ENCODE measurements at regions not wholly inside any gene's neighbourhood (a gene's known extent, or its start where the extent isn't known, plus 50 kb on each side); places are given as distances from the start of the nearest gene placed in this dataset.

DNA sequence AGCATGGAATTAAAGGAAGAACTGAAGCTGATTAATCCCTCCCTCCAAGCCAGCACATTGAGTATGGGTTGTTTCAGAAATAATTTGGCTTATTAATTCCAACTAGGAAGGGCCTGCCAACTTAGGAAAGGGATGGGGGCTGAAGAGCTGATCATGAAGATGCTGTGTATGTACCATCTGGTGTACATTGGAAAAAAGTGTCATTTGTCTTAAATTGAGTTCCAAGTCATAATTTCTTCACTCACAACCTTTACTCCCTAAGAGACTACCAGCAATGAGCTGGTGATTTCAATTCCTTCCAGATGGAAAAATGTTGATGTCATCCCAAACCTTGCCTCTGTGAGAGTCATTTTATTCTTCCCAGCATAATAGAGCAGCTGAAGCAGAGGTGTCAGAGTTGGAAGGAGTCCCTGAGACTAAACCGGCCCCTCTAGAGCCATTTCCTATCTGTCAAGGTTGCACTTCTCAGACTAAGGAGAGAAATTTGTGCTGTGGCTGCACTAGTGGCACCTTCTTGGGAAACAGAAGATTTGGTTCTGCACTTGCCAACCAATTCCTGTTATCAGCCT lies 79.4 kb downstream of the GTPBP8 start:
- DNase-seq (ENCODE audit: extremely low spot score), result no peak
- ChIA-PET POLR2A (no interaction called here), CTCF (interaction anchor here (0.7 kb wide), 1 partner anchor 9 kb away, joined by 3 read pairs; no protein-coding TSS in a partner anchor)
- TF ChIP-seq ZNF384 (IDR thresholded peaks at IDR 0.05), result no peak
- TF ChIP-seq, protein P1, sequence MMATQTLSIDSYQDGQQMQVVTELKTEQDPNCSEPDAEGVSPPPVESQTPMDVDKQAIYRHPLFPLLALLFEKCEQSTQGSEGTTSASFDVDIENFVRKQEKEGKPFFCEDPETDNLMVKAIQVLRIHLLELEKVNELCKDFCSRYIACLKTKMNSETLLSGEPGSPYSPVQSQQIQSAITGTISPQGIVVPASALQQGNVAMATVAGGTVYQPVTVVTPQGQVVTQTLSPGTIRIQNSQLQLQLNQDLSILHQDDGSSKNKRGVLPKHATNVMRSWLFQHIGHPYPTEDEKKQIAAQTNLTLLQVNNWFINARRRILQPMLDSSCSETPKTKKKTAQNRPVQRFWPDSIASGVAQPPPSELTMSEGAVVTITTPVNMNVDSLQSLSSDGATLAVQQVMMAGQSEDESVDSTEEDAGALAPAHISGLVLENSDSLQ (IDR thresholded peaks at IDR 0.05), result no peak
- TF ChIP-seq L3MBTL2 (conservative IDR thresholded peaks at IDR 0.05), result no peak
- no peak for TF ChIP-seq FOXA1 (IDR thresholded peaks at IDR 0.05)
- no peak for TF ChIP-seq HDGF (IDR thresholded peaks at IDR 0.05; ENCODE audit: borderline replicate concordance)
- no peak for TF ChIP-seq FOXK2 (IDR thresholded peaks at IDR 0.05)
- no peak for TF ChIP-seq FOXM1 (IDR thresholded peaks at IDR 0.05; ENCODE audit: borderline replicate concordance)
- TF ChIP-seq ARNT (IDR thresholded peaks at IDR 0.05), result no peak
- TF ChIP-seq ELF4 (IDR thresholded peaks at IDR 0.05), result no peak
- no peak for TF ChIP-seq BHLHE40 (IDR thresholded peaks at IDR 0.05; ENCODE audit: borderline replicate concordance)
- no peak for TF ChIP-seq TARDBP (IDR thresholded peaks at IDR 0.05)

DNA sequence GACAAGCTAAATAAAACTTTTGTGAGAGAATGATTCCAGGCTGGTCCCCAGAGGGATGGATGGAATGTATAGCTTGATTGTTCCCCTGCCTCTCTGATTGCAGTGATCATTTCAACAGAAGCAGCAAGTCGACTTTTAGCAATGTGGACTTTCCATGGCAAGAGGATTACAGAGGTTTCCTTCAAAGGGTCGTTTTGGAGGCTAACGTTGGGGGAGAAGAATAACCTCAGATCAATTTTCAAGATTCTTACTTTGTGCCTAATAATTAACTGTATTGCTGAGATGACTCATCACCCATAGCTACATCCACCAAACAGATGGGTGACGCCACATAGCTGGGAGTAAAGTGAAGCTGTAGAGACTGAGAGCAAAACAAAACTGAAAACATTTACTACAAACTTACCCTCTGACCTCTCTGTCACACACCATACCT lies 79.9 kb downstream of the GTPBP8 start:
- no peak for DNase-seq (ENCODE audit: extremely low spot score)
- ChIA-PET POLR2A (no interaction called here), CTCF (interaction anchor here (0.7 kb wide), 1 partner anchor 9 kb away, joined by 3 read pairs; no protein-coding TSS in a partner anchor)
- TF ChIP-seq TARDBP (IDR thresholded peaks at IDR 0.05) (no peak), BHLHE40 (IDR thresholded peaks at IDR 0.05; ENCODE audit: borderline replicate concordance) (no peak), SP1 (IDR thresholded peaks at IDR 0.05) (no peak), NFRKB (IDR thresholded peaks at IDR 0.05) (no peak), ARNT (IDR thresholded peaks at IDR 0.05) (no peak), HDGF (IDR thresholded peaks at IDR 0.05; ENCODE audit: borderline replicate concordance) (no peak), FOXA1 (IDR thresholded peaks at IDR 0.05) (no peak), CTBP1 (IDR thresholded peaks at IDR 0.05; ENCODE audit: borderline replicate concordance) (no peak), ZNF384 (IDR thresholded peaks at IDR 0.05) (no peak), SUZ12 (IDR thresholded peaks at IDR 0.05) (no peak), ELF4 (IDR thresholded peaks at IDR 0.05) (no peak)

DNA sequence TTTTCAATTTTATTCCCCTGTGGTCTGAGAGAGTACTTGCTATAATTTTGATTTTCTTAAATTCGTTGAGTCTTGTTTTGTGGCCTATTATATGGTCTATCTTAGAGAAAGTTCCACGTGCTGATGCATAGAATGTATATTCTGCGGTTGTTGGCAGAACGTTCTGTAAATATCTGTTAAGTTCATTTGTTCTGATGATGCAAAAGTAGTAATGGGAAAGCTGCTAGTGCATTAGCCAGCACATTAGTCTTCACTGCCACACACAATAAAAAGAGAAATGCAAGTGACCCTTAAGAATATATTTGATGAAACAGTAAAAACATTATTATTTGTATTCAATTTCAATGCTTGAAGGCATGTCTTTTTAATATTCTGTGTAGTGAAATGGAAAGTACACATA lies 84.8 kb downstream of the GTPBP8 start:
- TF ChIP-seq SP1 (IDR thresholded peaks at IDR 0.05) (no peak), ZNF384 (IDR thresholded peaks at IDR 0.05) (no peak), LEF1 (IDR thresholded peaks at IDR 0.05; ENCODE audit: borderline replicate concordance) (no peak), BHLHE40 (IDR thresholded peaks at IDR 0.05; ENCODE audit: borderline replicate concordance) (no peak), CTBP1 (IDR thresholded peaks at IDR 0.05; ENCODE audit: borderline replicate concordance) (no peak), ARNT (IDR thresholded peaks at IDR 0.05) (no peak), FOXK2 (IDR thresholded peaks at IDR 0.05) (no peak), HDGF (IDR thresholded peaks at IDR 0.05; ENCODE audit: borderline replicate concordance) (no peak), FOXA1 (IDR thresholded peaks at IDR 0.05) (no peak), TARDBP (IDR thresholded peaks at IDR 0.05) (no peak), SUZ12 (IDR thresholded peaks at IDR 0.05) (no peak), NFRKB (IDR thresholded peaks at IDR 0.05) (no peak), FOXM1 (IDR thresholded peaks at IDR 0.05; ENCODE audit: borderline replicate concordance) (no peak), ELF4 (IDR thresholded peaks at IDR 0.05) (no peak), L3MBTL2 (conservative IDR thresholded peaks at IDR 0.05) (no peak)
- TF ChIP-seq, protein P1 (IDR thresholded peaks at IDR 0.05), result no peak
- DNase-seq (ENCODE audit: extremely low spot score), result no peak
- ChIA-PET POLR2A (no interaction called here), CTCF (no interaction called here)

DNA sequence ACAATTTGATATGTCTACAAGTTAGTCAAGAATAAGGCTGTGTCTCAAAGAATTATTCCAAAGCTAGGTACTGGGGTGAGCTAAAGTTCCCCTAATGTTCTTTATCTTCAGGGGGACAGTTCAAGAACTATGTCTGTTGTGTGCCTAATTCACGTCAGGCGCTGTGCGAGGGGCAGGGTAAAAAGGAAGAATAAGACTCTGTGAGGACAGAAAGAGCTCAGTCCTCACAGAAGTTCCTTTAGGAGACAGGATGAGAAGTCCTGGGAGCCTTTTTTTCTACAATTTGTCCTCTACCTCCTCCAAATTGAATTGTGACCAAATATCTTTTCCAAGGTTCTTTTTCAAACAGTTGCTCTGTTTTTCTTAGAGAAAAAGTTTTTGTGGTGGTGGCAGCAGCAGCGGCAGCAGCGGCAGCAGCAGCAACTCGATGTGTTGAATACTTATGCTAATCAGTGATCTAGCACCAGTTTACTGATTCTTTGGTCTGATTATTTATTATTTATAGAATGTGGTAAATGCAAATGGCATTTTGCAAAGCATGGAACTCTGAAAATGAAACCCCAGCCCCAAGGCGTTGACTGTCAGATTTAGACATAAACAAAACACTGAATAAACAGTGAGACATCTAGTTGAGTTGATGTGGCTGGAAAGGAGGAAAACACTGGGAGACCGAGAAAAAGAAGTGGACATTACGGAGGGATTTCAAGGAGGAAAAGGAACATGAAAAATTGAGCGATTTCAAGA lies 88.6 kb downstream of the GTPBP8 start:
- no peak for DNase-seq (ENCODE audit: extremely low spot score)
- CTCF ChIA-PET, result interaction anchor here (0.6 kb wide), 1 partner anchor 9 kb away, joined by 3 read pairs; no protein-coding TSS in a partner anchor
- TF ChIP-seq FOXM1 (IDR thresholded peaks at IDR 0.05; ENCODE audit: borderline replicate concordance), result no peak
- TF ChIP-seq FOXK2 (IDR thresholded peaks at IDR 0.05), result no peak
- no peak for TF ChIP-seq SUZ12 (IDR thresholded peaks at IDR 0.05)
- TF ChIP-seq TARDBP (IDR thresholded peaks at IDR 0.05), result no peak
- TF ChIP-seq BHLHE40 (IDR thresholded peaks at IDR 0.05; ENCODE audit: borderline replicate concordance), result no peak
- TF ChIP-seq CTBP1 (IDR thresholded peaks at IDR 0.05; ENCODE audit: borderline replicate concordance), result no peak
- TF ChIP-seq, protein P1 (IDR thresholded peaks at IDR 0.05), result no peak
- no peak for TF ChIP-seq ELF4 (IDR thresholded peaks at IDR 0.05)
- POLR2A ChIA-PET, result no interaction called here

DNA sequence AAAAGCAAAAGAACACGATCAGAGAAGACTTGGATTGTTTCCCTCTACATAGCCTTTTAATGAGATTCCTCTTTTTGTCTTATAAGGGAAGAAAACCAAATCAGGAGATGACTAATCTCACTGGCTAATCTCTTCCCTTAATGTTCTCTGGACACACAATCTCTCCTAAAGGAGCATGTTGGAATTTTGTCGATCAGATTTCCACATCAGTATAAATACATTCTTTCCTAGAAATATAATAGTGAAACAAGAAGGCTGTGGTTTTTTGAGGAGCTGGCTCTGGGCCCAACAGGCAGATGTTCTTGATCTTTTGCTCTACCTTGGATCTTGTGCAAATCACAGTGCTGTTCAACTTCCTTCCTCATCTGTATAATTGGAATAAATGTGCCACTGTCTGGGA lies 94.0 kb downstream of the GTPBP8 start:
- no peak for DNase-seq (ENCODE audit: extremely low spot score)
- ChIA-PET CTCF (no interaction called here), POLR2A (no interaction called here)
- TF ChIP-seq, protein P1 (IDR thresholded peaks at IDR 0.05), result no peak
- TF ChIP-seq ELF4 (IDR thresholded peaks at IDR 0.05), result no peak
- TF ChIP-seq FOXK2 (IDR thresholded peaks at IDR 0.05), result no peak

Data from HEK293T (cell line).